ENCODE measurements at regions not wholly inside any gene's neighbourhood (a gene's known extent, or its start where the extent isn't known, plus 50 kb on each side); places are given as distances from the start of the nearest gene placed in this dataset.
A peak's percentile ranks its signal among the peaks of the same experiment; 100 is the strongest.
"Not testable (repeated sequence)": the region's sequence is repeated elsewhere in the genome, so short reads cannot be mapped to it uniquely, and the experiment has no call there.

- TF ChIP-seq CTCF (IDR thresholded peaks at IDR 0.05; ENCODE audit: low read depth, low read length) = no peak
- no peak overlapping the region for H3K4me3 ChIP-seq (replicated peaks in 1 of 2; ENCODE audit: low read depth in 2 of 2, low read length in 2 of 2)
- no peak for DNase-seq (ENCODE audit: low read depth in 2 of 2)
These were observed 978.8 kb downstream of the FSCB start for GRCh38 chr14:43528321-43528720.

- no peak overlapping the region for H3K4me3 ChIP-seq (replicated peaks in 1 of 2; ENCODE audit: low read depth in 2 of 2, low read length in 2 of 2)
- no peak for DNase-seq (ENCODE audit: low read depth in 2 of 2)
- TF ChIP-seq CTCF (IDR thresholded peaks at IDR 0.05; ENCODE audit: low read depth, low read length) = no peak
These were observed 981.4 kb downstream of the FSCB start for GRCh38 chr14:43525658-43526057.

GRCh38 chr14:43522901-43523300, 984.2 kb downstream of the FSCB start:
- no peak overlapping the region for H3K4me3 ChIP-seq (replicated peaks in 1 of 2; ENCODE audit: low read depth in 2 of 2, low read length in 2 of 2)
- DNase-seq (ENCODE audit: low read depth in 2 of 2) = no peak
- TF ChIP-seq CTCF (IDR thresholded peaks at IDR 0.05; ENCODE audit: low read depth, low read length) = no peak

GRCh38 chr14:43522191-43522590, 984.9 kb downstream of the FSCB start:
- DNase-seq (ENCODE audit: low read depth in 2 of 2) = no peak
- no peak for TF ChIP-seq CTCF (IDR thresholded peaks at IDR 0.05; ENCODE audit: low read depth, low read length)
- H3K4me3 ChIP-seq (replicated peaks in 1 of 2; ENCODE audit: low read depth in 2 of 2, low read length in 2 of 2) = no peak overlapping the region

GRCh38 chr14:43503508-43503907, 1003.6 kb downstream of the FSCB start:
- H3K4me3 ChIP-seq (replicated peaks in 1 of 2; ENCODE audit: low read depth in 2 of 2, low read length in 2 of 2) = no peak overlapping the region
- peak in 1 of 2 donors; percentile 2 for DNase-seq (ENCODE audit: low read depth in 2 of 2)
- TF ChIP-seq CTCF (IDR thresholded peaks at IDR 0.05; ENCODE audit: low read depth, low read length) = no peak

- DNase-seq (ENCODE audit: low read depth in 2 of 2); H3K4me3 ChIP-seq (replicated peaks in 1 of 2; ENCODE audit: low read depth in 2 of 2, low read length in 2 of 2): not testable (repeated sequence)
These were observed 1014.7 kb downstream of the FSCB start for GRCh38 chr14:43492359-43492758.

- no peak for TF ChIP-seq CTCF (IDR thresholded peaks at IDR 0.05; ENCODE audit: low read depth, low read length)
- no peak overlapping the region for H3K4me3 ChIP-seq (replicated peaks in 1 of 2; ENCODE audit: low read depth in 2 of 2, low read length in 2 of 2)
- no peak for DNase-seq (ENCODE audit: low read depth in 2 of 2)
These were observed 1023.7 kb downstream of the FSCB start for GRCh38 chr14:43483415-43483814.
